ENCODE measurements at regions not wholly inside any gene's neighbourhood (a gene's known extent, or its start where the extent isn't known, plus 50 kb on each side); places are given as distances from the start of the nearest gene placed in this dataset.

DNA sequence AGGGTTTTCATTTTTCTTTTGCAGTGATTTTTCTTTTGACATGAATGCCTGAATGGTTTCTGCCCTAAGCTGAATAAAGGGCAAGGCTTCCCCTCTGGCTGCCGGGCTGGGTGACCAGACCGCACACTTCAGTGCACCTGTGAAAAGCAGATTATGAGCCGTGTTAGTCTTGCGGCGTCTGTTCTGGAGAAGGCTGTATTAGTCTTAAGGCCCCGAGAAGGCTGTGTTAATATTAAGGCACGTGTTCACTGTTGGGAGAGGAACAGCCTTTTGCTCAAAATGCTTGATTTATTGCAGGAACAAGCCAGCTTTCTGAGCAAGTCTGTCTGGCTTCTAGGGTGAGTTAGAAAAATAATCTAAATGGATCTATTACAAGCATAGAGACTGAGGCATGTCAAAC is 54.7 kb upstream of the DNAH14 start (continued):
- TF ChIP-seq, protein P1, sequence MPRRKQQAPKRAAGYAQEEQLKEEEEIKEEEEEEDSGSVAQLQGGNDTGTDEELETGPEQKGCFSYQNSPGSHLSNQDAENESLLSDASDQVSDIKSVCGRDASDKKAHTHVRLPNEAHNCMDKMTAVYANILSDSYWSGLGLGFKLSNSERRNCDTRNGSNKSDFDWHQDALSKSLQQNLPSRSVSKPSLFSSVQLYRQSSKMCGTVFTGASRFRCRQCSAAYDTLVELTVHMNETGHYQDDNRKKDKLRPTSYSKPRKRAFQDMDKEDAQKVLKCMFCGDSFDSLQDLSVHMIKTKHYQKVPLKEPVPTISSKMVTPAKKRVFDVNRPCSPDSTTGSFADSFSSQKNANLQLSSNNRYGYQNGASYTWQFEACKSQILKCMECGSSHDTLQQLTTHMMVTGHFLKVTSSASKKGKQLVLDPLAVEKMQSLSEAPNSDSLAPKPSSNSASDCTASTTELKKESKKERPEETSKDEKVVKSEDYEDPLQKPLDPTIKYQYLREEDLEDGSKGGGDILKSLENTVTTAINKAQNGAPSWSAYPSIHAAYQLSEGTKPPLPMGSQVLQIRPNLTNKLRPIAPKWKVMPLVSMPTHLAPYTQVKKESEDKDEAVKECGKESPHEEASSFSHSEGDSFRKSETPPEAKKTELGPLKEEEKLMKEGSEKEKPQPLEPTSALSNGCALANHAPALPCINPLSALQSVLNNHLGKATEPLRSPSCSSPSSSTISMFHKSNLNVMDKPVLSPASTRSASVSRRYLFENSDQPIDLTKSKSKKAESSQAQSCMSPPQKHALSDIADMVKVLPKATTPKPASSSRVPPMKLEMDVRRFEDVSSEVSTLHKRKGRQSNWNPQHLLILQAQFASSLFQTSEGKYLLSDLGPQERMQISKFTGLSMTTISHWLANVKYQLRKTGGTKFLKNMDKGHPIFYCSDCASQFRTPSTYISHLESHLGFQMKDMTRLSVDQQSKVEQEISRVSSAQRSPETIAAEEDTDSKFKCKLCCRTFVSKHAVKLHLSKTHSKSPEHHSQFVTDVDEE (CRISPR knock-in tag; IDR thresholded peaks at IDR 0.05) = no peak
- TF ChIP-seq SNAI2 (CRISPR knock-in tag; IDR thresholded peaks at IDR 0.05) (no peak), ISL1 (CRISPR knock-in tag; IDR thresholded peaks at IDR 0.05) (no peak), BACH2 (CRISPR knock-in tag; IDR thresholded peaks at IDR 0.05; ENCODE audit: borderline replicate concordance) (no peak), ZNF8 (CRISPR knock-in tag; IDR thresholded peaks at IDR 0.05) (no peak)

DNA sequence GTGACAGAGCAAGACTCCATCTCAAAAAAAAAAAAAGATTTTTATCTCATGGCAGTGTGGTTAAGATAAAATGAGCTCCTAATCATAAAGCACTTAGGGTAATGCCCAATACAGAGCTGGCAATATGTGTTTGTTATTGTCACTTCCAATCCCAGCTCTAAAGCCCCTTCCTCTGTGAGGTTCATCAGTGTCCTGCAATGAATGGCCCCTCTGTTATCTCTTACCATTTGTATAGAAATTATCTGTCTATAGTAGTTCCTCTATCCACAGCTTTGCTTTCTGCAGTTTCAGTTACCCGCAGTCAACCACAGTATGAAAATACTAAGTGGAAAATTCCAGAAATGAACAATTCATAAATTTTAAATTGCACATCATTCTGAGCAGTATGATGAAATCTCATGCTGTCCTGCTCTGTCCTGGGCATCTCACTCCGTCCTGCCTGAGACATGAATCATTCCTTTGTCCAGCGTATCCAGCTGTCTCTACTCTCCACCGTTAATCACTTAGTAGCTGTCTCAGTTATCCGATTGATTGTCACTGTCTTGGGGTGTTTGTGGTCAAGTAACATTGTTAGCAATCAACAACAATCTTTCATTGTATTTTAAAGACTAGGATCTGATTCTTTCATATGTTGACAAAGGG is 50.2 kb upstream of the DNAH14 start:
- TF ChIP-seq CSDC2 (CRISPR knock-in tag; IDR thresholded peaks at IDR 0.05) (no peak), ZNF565 (CRISPR knock-in tag; conservative IDR thresholded peaks at IDR 0.05; ENCODE audit: low read depth) (no peak), ZC3H10 (CRISPR knock-in tag; IDR thresholded peaks at IDR 0.05) (0 out of 2 replicates have a peak, but pooled peaks have one; percentile 32)
- TF ChIP-seq, protein P2, sequence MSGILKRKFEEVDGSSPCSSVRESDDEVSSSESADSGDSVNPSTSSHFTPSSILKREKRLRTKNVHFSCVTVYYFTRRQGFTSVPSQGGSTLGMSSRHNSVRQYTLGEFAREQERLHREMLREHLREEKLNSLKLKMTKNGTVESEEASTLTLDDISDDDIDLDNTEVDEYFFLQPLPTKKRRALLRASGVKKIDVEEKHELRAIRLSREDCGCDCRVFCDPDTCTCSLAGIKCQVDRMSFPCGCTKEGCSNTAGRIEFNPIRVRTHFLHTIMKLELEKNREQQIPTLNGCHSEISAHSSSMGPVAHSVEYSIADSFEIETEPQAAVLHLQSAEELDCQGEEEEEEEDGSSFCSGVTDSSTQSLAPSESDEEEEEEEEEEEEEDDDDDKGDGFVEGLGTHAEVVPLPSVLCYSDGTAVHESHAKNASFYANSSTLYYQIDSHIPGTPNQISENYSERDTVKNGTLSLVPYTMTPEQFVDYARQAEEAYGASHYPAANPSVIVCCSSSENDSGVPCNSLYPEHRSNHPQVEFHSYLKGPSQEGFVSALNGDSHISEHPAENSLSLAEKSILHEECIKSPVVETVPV (CRISPR knock-in tag; IDR thresholded peaks at IDR 0.05) = no peak
- TF ChIP-seq, protein P3, sequence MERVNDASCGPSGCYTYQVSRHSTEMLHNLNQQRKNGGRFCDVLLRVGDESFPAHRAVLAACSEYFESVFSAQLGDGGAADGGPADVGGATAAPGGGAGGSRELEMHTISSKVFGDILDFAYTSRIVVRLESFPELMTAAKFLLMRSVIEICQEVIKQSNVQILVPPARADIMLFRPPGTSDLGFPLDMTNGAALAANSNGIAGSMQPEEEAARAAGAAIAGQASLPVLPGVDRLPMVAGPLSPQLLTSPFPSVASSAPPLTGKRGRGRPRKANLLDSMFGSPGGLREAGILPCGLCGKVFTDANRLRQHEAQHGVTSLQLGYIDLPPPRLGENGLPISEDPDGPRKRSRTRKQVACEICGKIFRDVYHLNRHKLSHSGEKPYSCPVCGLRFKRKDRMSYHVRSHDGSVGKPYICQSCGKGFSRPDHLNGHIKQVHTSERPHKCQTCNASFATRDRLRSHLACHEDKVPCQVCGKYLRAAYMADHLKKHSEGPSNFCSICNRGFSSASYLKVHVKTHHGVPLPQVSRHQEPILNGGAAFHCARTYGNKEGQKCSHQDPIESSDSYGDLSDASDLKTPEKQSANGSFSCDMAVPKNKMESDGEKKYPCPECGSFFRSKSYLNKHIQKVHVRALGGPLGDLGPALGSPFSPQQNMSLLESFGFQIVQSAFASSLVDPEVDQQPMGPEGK (CRISPR knock-in tag; IDR thresholded peaks at IDR 0.05; ENCODE audit: borderline replicate concordance) = no peak
- peak; percentile 91 for ATAC-seq
